ENCODE measurements at regions not wholly inside any gene's neighbourhood (a gene's known extent, or its start where the extent isn't known, plus 50 kb on each side); places are given as distances from the start of the nearest gene placed in this dataset.

DNA sequence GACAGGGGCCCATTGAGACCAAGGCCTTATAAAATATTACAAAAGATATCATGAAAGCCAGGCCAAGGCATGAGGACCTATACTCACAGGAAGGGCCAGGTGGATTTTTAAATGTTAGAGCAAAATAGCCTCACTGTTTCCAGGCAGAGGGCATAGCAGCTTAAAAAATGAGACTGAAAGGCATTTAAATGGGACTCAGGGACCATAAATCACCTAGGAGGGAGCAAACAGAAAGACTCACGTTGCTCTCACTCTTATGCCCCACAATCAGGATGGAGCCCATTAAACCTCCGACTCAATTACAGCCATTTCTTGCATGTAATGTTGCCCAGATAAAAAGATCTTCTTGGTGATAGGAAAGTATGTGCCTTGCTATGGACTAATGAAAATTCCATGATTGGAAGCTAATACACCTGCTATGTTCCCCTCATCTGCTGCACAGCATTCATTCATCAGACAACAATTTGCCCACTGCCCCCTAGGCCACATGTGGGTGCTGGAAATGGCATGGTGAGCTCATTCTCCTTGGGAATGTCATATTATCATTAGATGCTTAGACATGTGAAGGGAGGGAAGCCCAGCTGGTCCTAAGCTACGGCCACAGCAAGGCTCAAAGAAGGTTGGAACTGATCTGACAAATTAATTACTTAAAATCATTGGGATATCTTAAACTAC lies 128.6 kb upstream of the GRIA1 start:
- no peak for TF ChIP-seq CTCF (IDR thresholded peaks at IDR 0.05; ENCODE audit: insufficient read depth, low read depth, low read length)
- no peak for TF ChIP-seq EZH2 (IDR thresholded peaks at IDR 0.05; ENCODE audit: insufficient read depth, low read length)

All from astrocyte (in vitro differentiated cells and primary cell).